GM12874 (cell line): ENCODE measurements at regions not wholly inside any gene's neighbourhood (a gene's known extent, or its start where the extent isn't known, plus 50 kb on each side); places are given as distances from the start of the nearest gene placed in this dataset.

Experiments
- CTCF ChIP-seq: IDR thresholded peaks from 2 replicates; pipeline ENCODE4 v1.5.1; 2011; ENCODE audit warnings: low read depth, mild to moderate bottlenecking, control low read depth, low read length, moderate library complexity; ENCODE audit not compliant: insufficient read depth

- no peak for TF ChIP-seq CTCF
Observed at GRCh38 chr7:106425017-106425719, 140.4 kb upstream of the NAMPT start.

GRCh38 chr7:106424476-106425016 is 139.8 kb upstream of the NAMPT start:
- TF ChIP-seq CTCF = no peak

GRCh38 chr7:106423821-106424475 is 139.2 kb upstream of the NAMPT start:
- TF ChIP-seq CTCF = no peak

- TF ChIP-seq CTCF = no peak
Observed at GRCh38 chr7:106423111-106423510, 138.3 kb upstream of the NAMPT start.

- TF ChIP-seq CTCF = no peak
Observed at GRCh38 chr7:106421181-106421762, 136.5 kb upstream of the NAMPT start.

GRCh38 chr7:106420736-106421135 is 136.0 kb upstream of the NAMPT start:
- TF ChIP-seq CTCF = no peak

GRCh38 chr7:106420210-106420609 is 135.4 kb upstream of the NAMPT start:
- no peak for TF ChIP-seq CTCF
